HepG2 (cell line): ENCODE measurements at regions not wholly inside any gene's neighbourhood (a gene's known extent, or its start where the extent isn't known, plus 50 kb on each side); places are given as distances from the start of the nearest gene placed in this dataset.

Experiments used
- ATAC-seq: fragments of 200-7000 bp; cut with Tn5 transposase; 3 replicates; pipeline ENCODE4 v1.9.1; 2020; ENCODE audit warnings: mild to moderate bottlenecking, moderate library complexity
- BruUV-seq: library from RNA; stranded (reverse); fragments of 400-500 nt; replicated peaks from 2 replicates; lab custom pipeline; 2021; lab: Mats Ljungman, UMichigan
- CTCF ChIA-PET: fragments of 300-600 bp; formaldehyde crosslinking; extraction: SDS; loops from one replicate; lab custom pipeline; 2021; ENCODE audit warnings: low total read pairs, inconsistent platforms, low intra/inter-chr PET ratio; lab: Yijun Ruan, JAX
- POLR2A ChIA-PET: fragments of 350-600 bp; sonication (Branson Sonifier 250); formaldehyde crosslinking; loops from one replicate; lab custom pipeline; 2020; ENCODE audit warnings: antibody characterized with exemption, inconsistent platforms; lab: Yijun Ruan, JAX
- DNase-seq: peaks from one replicate; pipeline ENCODE4 v3.0.0-alpha.2; 2015; ENCODE audit warnings: low spot score
- FAIRE-seq: peaks from 3 replicates; lab custom pipeline; 2011; peaks lifted over from hg19 to GRCh38; lab: Jason Lieb, UNC
- H2AFZ ChIP-seq: one replicate; pipeline ENCODE4 v1.6.1; 2011; ENCODE audit warnings: low read length, inconsistent platforms
- H3K27ac ChIP-seq: fragments of 300-600 bp; 3 replicates; pipeline ENCODE4 v1.8.0; 2011; ENCODE audit warnings: mixed run types, mild to moderate bottlenecking, mixed read lengths, low read length, inconsistent platforms; ENCODE audit not compliant: insufficient read depth; ENCODE audit errors: extremely low read length
- H3K27me3 ChIP-seq, 2 experiments: fragments of 200-600 bp in 1 of 2; 2 replicates in 1 of 2; 3 replicates in 1 of 2; pipeline versions ENCODE4 v1.6.0 to v1.8.0; 2011; ENCODE audit warnings: low read length in 2 of 2, mild to moderate bottlenecking in 2 of 2, moderate library complexity in 2 of 2, inconsistent platforms in 1 of 2; ENCODE audit not compliant: insufficient read depth in 2 of 2, control insufficient read depth in 1 of 2
- H3K36me3 ChIP-seq, 2 experiments: fragments of 200-600 bp in 1 of 2; replicated peaks in 1 of 2; 2 replicates in 1 of 2; 3 replicates in 1 of 2; pipeline versions ENCODE4 v1.5.1 to v1.8.0; 2011; ENCODE audit warnings: low read length in 2 of 2, inconsistent platforms in 1 of 2; ENCODE audit not compliant: insufficient read depth in 2 of 2, control insufficient read depth in 1 of 2
- H3K4me1 ChIP-seq: 2 replicates; pipeline ENCODE4 v1.5.1; 2012; ENCODE audit warnings: low read length, inconsistent platforms; ENCODE audit not compliant: insufficient read depth
- H3K4me2 ChIP-seq: 2 replicates; pipeline ENCODE4 v1.6.0; 2011; ENCODE audit warnings: low read depth, low read length, inconsistent platforms
- H3K4me3 ChIP-seq, 3 experiments: fragments of 200-600 bp in 1 of 3; sonication (generic), shearing (Covaris generic) in 1 of 3; replicated peaks in 1 of 3; 2 replicates each; pipeline ENCODE4 v1.5.1; 2011 to 2016; ENCODE audit warnings: low read length in 3 of 3, inconsistent platforms in 2 of 3, low read depth in 2 of 3, mild to moderate bottlenecking in 2 of 3, control low read depth in 1 of 3, mixed read lengths in 1 of 3; ENCODE audit not compliant: insufficient read depth in 1 of 3
- H3K79me2 ChIP-seq: one replicate; pipeline ENCODE4 v1.6.1; 2011; ENCODE audit warnings: low read length, inconsistent platforms; ENCODE audit not compliant: insufficient read depth
- H3K9ac ChIP-seq: 2 replicates; pipeline ENCODE4 v1.6.0; 2011; ENCODE audit warnings: mild to moderate bottlenecking, low read depth, low read length, inconsistent platforms; ENCODE audit not compliant: insufficient read depth
- H3K9me3 ChIP-seq: 2 replicates; pipeline ENCODE4 v1.5.1; 2012; ENCODE audit warnings: mild to moderate bottlenecking, low read length
- H4K20me1 ChIP-seq: 2 replicates; pipeline ENCODE4 v1.6.0; 2011; ENCODE audit warnings: inconsistent platforms, mild to moderate bottlenecking, low read length, moderate library complexity; ENCODE audit not compliant: insufficient read depth
- AFF4 ChIP-seq: sonication (generic); formaldehyde crosslinking; IDR thresholded peaks from 2 replicates; pipeline ENCODE4 v1.4.0; 2020; ENCODE audit warnings: missing genetic modification reagents
- BCLAF1 ChIP-seq: fragments of 450-650 bp; IDR thresholded peaks from 2 replicates; pipeline ENCODE4 v1.6.1; 2017; ENCODE audit warnings: mild to moderate bottlenecking
- ESRRA ChIP-seq: sonication (generic); formaldehyde crosslinking; IDR thresholded peaks from 2 replicates; pipeline ENCODE4 v1.5.1; 2020; ENCODE audit warnings: mild to moderate bottlenecking, low read depth, missing genetic modification reagents
- FIP1L1 ChIP-seq: fragments of 200-400 bp; formaldehyde crosslinking; IDR thresholded peaks from 2 replicates; pipeline ENCODE4 v1.6.1; 2018; ENCODE audit warnings: low read depth, mild to moderate bottlenecking, low read length, moderate library complexity, borderline replicate concordance; ENCODE audit not compliant: insufficient read depth
- NR2F6 ChIP-seq, 2 experiments: IDR thresholded peaks; 2 replicates each; pipeline ENCODE4 v1.6.1; 2016; ENCODE audit warnings: antibody characterized with exemption in 1 of 2, mild to moderate bottlenecking in 1 of 2
- SAFB2 ChIP-seq: sonication (generic); formaldehyde crosslinking; IDR thresholded peaks from 2 replicates; pipeline ENCODE4 v1.5.1; 2020; ENCODE audit warnings: missing genetic modification reagents, low read depth, mild to moderate bottlenecking, borderline replicate concordance
- USF2 ChIP-seq, 2 experiments: sonication (generic) in 1 of 2; formaldehyde crosslinking in 1 of 2; IDR thresholded peaks; 2 replicates each; pipeline versions ENCODE4 v1.5.1 to v1.6.1; 2011 to 2020; ENCODE audit warnings: borderline replicate concordance in 1 of 2, low read depth in 1 of 2, low read length in 1 of 2, mild to moderate bottlenecking in 1 of 2, missing genetic modification reagents in 1 of 2, moderate library complexity in 1 of 2
- ZNF326 ChIP-seq: sonication (generic); formaldehyde crosslinking; IDR thresholded peaks from 2 replicates; pipeline ENCODE4 v1.4.0; 2020; ENCODE audit warnings: missing genetic modification reagents, borderline replicate concordance
- ZNF510 ChIP-seq: sonication (generic); formaldehyde crosslinking; IDR thresholded peaks from 2 replicates; pipeline ENCODE4 v1.4.0; 2020; ENCODE audit warnings: low read depth, mild to moderate bottlenecking, missing genetic modification reagents
- WGBS: methylation state at CpG from one replicate; pipeline ENCODE4 v1.1.6; 2017; ENCODE audit warnings: low lambda C conversion rate; 5-methylcytosine and 5-hydroxymethylcytosine counted together
- in situ Hi-C: cut with HindIII; loops from 2 replicates; pipeline ENCODE4 v1.10.0; 2017; ENCODE audit warnings: low pct_unique_long_range_greater_than_20kb; ENCODE audit not compliant: extremely low pct_ligation_motif_present
- intact Hi-C: fragments of 100-400 bp; cut with micrococcal nuclease; formaldehyde crosslinking; loops from one replicate; pipeline ENCODE4 v1.10.0; 2022; ENCODE audit not compliant: unreplicated experiment

GRCh38 chr18:56382541-56382940 lies 255.9 kb downstream of the TXNL1 start:
- H4K20me1 ChIP-seq, result no peaks in the 10 kb centered on the region
- WGBS, result 0% methylated on average over 4 of the region's 4 CpGs
- H3K9me3 ChIP-seq, result peaks cover 7% of the 10 kb centered on the region; the same call in 1 of the 2 replicates
- H3K79me2 ChIP-seq, result no peaks in the 10 kb centered on the region
- no peak overlapping the region for H2AFZ ChIP-seq
- no peaks in the 10 kb centered on the region for H3K4me1 ChIP-seq
- intact Hi-C loops (no loop called here), in situ Hi-C loops (no loop called here)
- POLR2A ChIA-PET, result no interaction called here
- no peaks in the 10 kb centered on the region for H3K36me3 ChIP-seq
- no peak for TF ChIP-seq FIP1L1
- no peak for TF ChIP-seq ZNF326 (CRISPR knock-in tag)
- TF ChIP-seq BCLAF1, result no peak
- TF ChIP-seq AFF4 (CRISPR knock-in tag), result no peak
- TF ChIP-seq SAFB2 (CRISPR knock-in tag), result no peak
- TF ChIP-seq USF2 (IDR thresholded peaks at IDR 0.05; ENCODE audit: low read depth, low read length), result no peak
- no peak for TF ChIP-seq USF2 (CRISPR knock-in tag; IDR thresholded peaks at IDR 0.05; ENCODE audit: borderline replicate concordance)
- TF ChIP-seq ZNF510 (CRISPR knock-in tag), result no peak
- no peak for TF ChIP-seq NR2F6 (IDR thresholded peaks at IDR 0.05)
- no peak for TF ChIP-seq NR2F6 (CRISPR knock-in tag; IDR thresholded peaks at IDR 0.05)
- no peak for TF ChIP-seq ESRRA (CRISPR knock-in tag)
- CTCF ChIA-PET, result no interaction called here
- H3K27ac ChIP-seq, result no peak overlapping the region
- ATAC-seq, result no peak
- BruUV-seq, result no TSS peak
- FAIRE-seq, result no peak
- H3K27me3 ChIP-seq, result no peaks in the 10 kb centered on the region; a peak in 1 of 5 replicates
- no peak overlapping the region for H3K4me3 ChIP-seq
- H3K9ac ChIP-seq, result no peak overlapping the region
- no peak overlapping the region for H3K4me2 ChIP-seq
- no peak for DNase-seq
